IMR-90 (cell line): ENCODE measurements at regions not wholly inside any gene's neighbourhood (a gene's known extent, or its start where the extent isn't known, plus 50 kb on each side); places are given as distances from the start of the nearest gene placed in this dataset.

Experiments used
- ATAC-seq: fragments of 200-7000 bp; cut with Tn5 transposase; 2 replicates; pipeline ENCODE4 v1.9.1; 2020; ENCODE audit warnings: low read depth, mild to moderate bottlenecking, moderate library complexity
- BruUV-seq: library from RNA; stranded (reverse); fragments of 400-500 nt; replicated peaks from 2 replicates; lab custom pipeline; 2021; lab: Mats Ljungman, UMichigan
- CTCF ChIA-PET: fragments of 300-600 bp; formaldehyde crosslinking; extraction: SDS; loops from one replicate; lab custom pipeline; 2021; ENCODE audit warnings: antibody characterized with exemption; lab: Yijun Ruan, JAX
- POLR2A ChIA-PET: fragments of 300-600 bp; sonication (Branson Sonifier 250); formaldehyde crosslinking; loops from one replicate; lab custom pipeline; 2022; ENCODE audit warnings: antibody characterized with exemption; ENCODE audit not compliant: unreplicated experiment; lab: Charles Lee
- DNase-seq: peaks from one replicate; pipeline ENCODE4 v3.0.0; 2013
- H2AFZ ChIP-seq: replicated peaks from 2 replicates; pipeline ENCODE3; 2013; ENCODE audit warnings: low read length, mild to moderate bottlenecking; ENCODE audit not compliant: poor library complexity
- H2AK5ac ChIP-seq: 2 replicates; pipeline ENCODE4 v1.6.1; 2013; ENCODE audit warnings: low read depth, low read length, inconsistent platforms
- H2AK9ac ChIP-seq: replicated peaks from 2 replicates; pipeline ENCODE3; 2013; ENCODE audit warnings: mild to moderate bottlenecking, low read depth, low read length, moderate library complexity; ENCODE audit not compliant: poor library complexity
- H2BK120ac ChIP-seq: 2 replicates; pipeline ENCODE4 v1.6.1; 2013; ENCODE audit warnings: low read depth, low read length, inconsistent platforms
- H2BK15ac ChIP-seq: 3 replicates; pipeline ENCODE4 v1.6.1; 2013; ENCODE audit warnings: low read depth, low read length, inconsistent platforms
- H2BK20ac ChIP-seq: 2 replicates; pipeline ENCODE4 v1.6.1; 2013; ENCODE audit warnings: low read depth, mild to moderate bottlenecking, inconsistent platforms, low read length, moderate library complexity
- H2BK5ac ChIP-seq: 2 replicates; pipeline ENCODE4 v1.6.1; 2013; ENCODE audit warnings: mild to moderate bottlenecking, low read depth, low read length, inconsistent platforms; ENCODE audit not compliant: poor library complexity, severe bottlenecking
- H3K14ac ChIP-seq: replicated peaks from 2 replicates; pipeline ENCODE4 v1.6.1; 2013; ENCODE audit warnings: low read depth, low read length, inconsistent platforms
- H3K18ac ChIP-seq: 2 replicates; pipeline ENCODE4 v1.6.1; 2013; ENCODE audit warnings: low read depth, low read length, control low read depth
- H3K23ac ChIP-seq: 2 replicates; pipeline ENCODE4 v1.6.1; 2013; ENCODE audit warnings: low read depth, low read length, inconsistent platforms
- H3K27ac ChIP-seq: 2 replicates; pipeline ENCODE4 v1.5.1; 2013; ENCODE audit warnings: mild to moderate bottlenecking, control low read depth, low read length; ENCODE audit not compliant: insufficient read depth
- H3K27me3 ChIP-seq: 2 replicates; pipeline ENCODE4 v1.6.1; 2013; ENCODE audit warnings: low read length; ENCODE audit not compliant: control insufficient read depth, insufficient read depth
- H3K36me3 ChIP-seq: 2 replicates; pipeline ENCODE4 v1.6.1; 2013; ENCODE audit warnings: low read length, mixed read lengths; ENCODE audit not compliant: control insufficient read depth, insufficient read depth
- H3K4ac ChIP-seq: 2 replicates; pipeline ENCODE4 v1.6.1; 2013; ENCODE audit warnings: low read depth, low read length, inconsistent platforms
- H3K4me1 ChIP-seq: 2 replicates; pipeline ENCODE4 v1.6.1; 2013; ENCODE audit warnings: low read length, mixed read lengths; ENCODE audit not compliant: control insufficient read depth, insufficient read depth
- H3K4me2 ChIP-seq: 2 replicates; pipeline ENCODE4 v1.6.1; 2013; ENCODE audit warnings: low read depth, mild to moderate bottlenecking, control low read depth, low read length, moderate library complexity
- H3K4me3 ChIP-seq: 2 replicates; pipeline ENCODE4 v1.5.1; 2013; ENCODE audit warnings: low read depth, mild to moderate bottlenecking, control low read depth, low read length, moderate library complexity; ENCODE audit not compliant: insufficient read depth
- H3K56ac ChIP-seq: 2 replicates; pipeline ENCODE4 v1.6.1; 2013; ENCODE audit warnings: low read length, inconsistent platforms; ENCODE audit not compliant: insufficient read depth; ENCODE audit errors: extremely low read depth
- H3K79me1 ChIP-seq, 2 experiments: 2 replicates each; pipeline ENCODE4 v1.6.1; 2013; ENCODE audit warnings: low read length in 2 of 2, inconsistent platforms in 1 of 2, low read depth in 1 of 2
- H3K9ac ChIP-seq: 2 replicates; pipeline ENCODE4 v1.6.1; 2013; ENCODE audit warnings: low read depth, low read length, control low read depth
- H3K9me1 ChIP-seq: 2 replicates; pipeline ENCODE4 v1.6.1; 2013; ENCODE audit warnings: low read length, inconsistent platforms; ENCODE audit not compliant: insufficient read depth
- H3K9me3 ChIP-seq: 2 replicates; pipeline ENCODE4 v1.6.1; 2013; ENCODE audit warnings: low read length; ENCODE audit not compliant: control insufficient read depth, insufficient read depth
- H4K20me1 ChIP-seq: 2 replicates; pipeline ENCODE4 v1.6.1; 2013; ENCODE audit warnings: low read length, inconsistent platforms; ENCODE audit not compliant: insufficient read depth
- H4K5ac ChIP-seq: 2 replicates; pipeline ENCODE4 v1.6.1; 2013; ENCODE audit warnings: mild to moderate bottlenecking, low read depth, low read length, control low read depth
- H4K8ac ChIP-seq, 2 experiments: 2 replicates each; pipeline ENCODE4 v1.6.1; 2013; ENCODE audit warnings: low read depth in 2 of 2, low read length in 2 of 2, control low read depth in 1 of 2, inconsistent platforms in 1 of 2
- H4K91ac ChIP-seq: 2 replicates; pipeline ENCODE4 v1.6.1; 2013; ENCODE audit warnings: low read depth, low read length, inconsistent platforms; ENCODE audit not compliant: insufficient read depth
- BHLHE40 ChIP-seq: fragments of 150-350 bp; IDR thresholded peaks from 2 replicates; pipeline ENCODE4 v1.6.1; 2016; ENCODE audit warnings: mild to moderate bottlenecking, low read depth, low read length
- CHD1 ChIP-seq: IDR thresholded peaks from 2 replicates; pipeline ENCODE4 v1.6.1; 2012; ENCODE audit warnings: low read depth, low read length, improper control_type of control experiment
- ELK1 ChIP-seq: fragments of 150-350 bp; IDR thresholded peaks from 2 replicates; pipeline ENCODE4 v1.6.1; 2016; ENCODE audit warnings: low read depth, mild to moderate bottlenecking, low read length, moderate library complexity, borderline replicate concordance
- FOS ChIP-seq: fragments of 150-350 bp; IDR thresholded peaks from 2 replicates; pipeline ENCODE4 v1.6.1; 2016; ENCODE audit warnings: low read depth, low read length
- MAZ ChIP-seq: IDR thresholded peaks from 2 replicates; pipeline ENCODE4 v1.6.1; 2012; ENCODE audit warnings: low read depth, mild to moderate bottlenecking, low read length, improper control_type of control experiment, moderate library complexity, borderline replicate concordance
- MXI1 ChIP-seq: IDR thresholded peaks from 2 replicates; pipeline ENCODE4 v1.6.1; 2012; ENCODE audit warnings: low read depth, mild to moderate bottlenecking, low read length, moderate library complexity, borderline replicate concordance
- NFE2L2 ChIP-seq: fragments of 150-350 bp; IDR thresholded peaks from 2 replicates; pipeline ENCODE4 v1.6.1; 2016; ENCODE audit warnings: low read depth, mild to moderate bottlenecking, low read length
- RAD21 ChIP-seq: IDR thresholded peaks from 2 replicates; pipeline ENCODE4 v1.6.1; 2012; ENCODE audit warnings: low read length, improper control_type of control experiment
- RCOR1 ChIP-seq: IDR thresholded peaks from 2 replicates; pipeline ENCODE4 v1.6.1; 2012; ENCODE audit warnings: mild to moderate bottlenecking, low read length, improper control_type of control experiment; ENCODE audit not compliant: insufficient replicate concordance
- RFX5 ChIP-seq: IDR thresholded peaks from 2 replicates; pipeline ENCODE4 v1.8.0; 2012; ENCODE audit warnings: low read depth, mild to moderate bottlenecking, low read length, moderate library complexity
- SMC3 ChIP-seq: fragments of 150-350 bp; IDR thresholded peaks from 2 replicates; pipeline ENCODE4 v1.6.1; 2016; ENCODE audit warnings: low read depth, mild to moderate bottlenecking, antibody characterized with exemption, low read length, moderate library complexity
- WGBS, 2 experiments: methylation state at CpG; one replicate each; pipeline versions ENCODE4 v1.1.5 to v1.1.7; 2013; ENCODE audit warnings: missing lambda C conversion rate in 2 of 2; ENCODE audit not compliant: insufficient read length in 1 of 2; ENCODE audit errors: extremely low coverage in 2 of 2; 5-methylcytosine and 5-hydroxymethylcytosine counted together
- dilution Hi-C: fragments of 300-500 bp; cut with HindIII; formaldehyde crosslinking; loops from one replicate; pipeline ENCODE4 v1.14.3; 2018; ENCODE audit warnings: low sequenced_read_pairs; ENCODE audit not compliant: unreplicated experiment
- in situ Hi-C: fragments of 300-500 bp; cut with MboI; formaldehyde crosslinking; loops from 3 replicates; pipeline ENCODE4 v1.14.3; 2019; ENCODE audit warnings: low sequenced_read_pairs, inconsistent platforms, mixed read lengths
- intact Hi-C: fragments of 100-400 bp; cut with micrococcal nuclease; formaldehyde crosslinking; loops from 2 replicates; pipeline ENCODE4 v1.10.0; 2022
- TF ChIP-seq, protein P1 (sequence below): fragments of 150-350 bp; IDR thresholded peaks from 2 replicates; pipeline ENCODE4 v1.6.1; 2017; ENCODE audit warnings: mild to moderate bottlenecking, antibody characterized with exemption, low read length, low read depth
- TF ChIP-seq, protein P2 (sequence below): conservative IDR thresholded peaks from 2 replicates; pipeline ENCODE4 v1.5.1; 2012; ENCODE audit warnings: mild to moderate bottlenecking, low read depth, low read length, improper control_type of control experiment

- Histone ChIP-seq H3K4me2 (no peak overlapping the region), H3K79me1 (no peaks in the 10 kb centered on the region), H3K4me3 (no peak overlapping the region), H3K9me3 (no peaks in the 10 kb centered on the region), H2BK15ac (no peak overlapping the region), H3K14ac (no peak overlapping the region), H3K27me3 (no peaks in the 10 kb centered on the region), H2BK5ac (no peak overlapping the region), H2BK120ac (no peak overlapping the region), H2AFZ (no peak overlapping the region), H4K8ac (no peak overlapping the region), H3K23ac (no peak overlapping the region), H4K20me1 (no peaks in the 10 kb centered on the region), H2AK9ac (no peak overlapping the region), H2BK20ac (no peak overlapping the region), H3K9me1 (no peaks in the 10 kb centered on the region), H2AK5ac (no peak overlapping the region), H3K27ac (no peak overlapping the region), H3K18ac (no peak overlapping the region), H3K36me3 (no peaks in the 10 kb centered on the region), H4K5ac (no peak overlapping the region), H3K56ac (no peak overlapping the region), H4K91ac (no peak overlapping the region), H3K9ac (no peak overlapping the region), H3K4me1 (no peaks in the 10 kb centered on the region), H3K4ac (no peak overlapping the region)
- no TSS peak for BruUV-seq
- ChIA-PET CTCF (no interaction called here), POLR2A (no interaction called here)
- intact Hi-C loops (no loop called here), in situ Hi-C loops (no loop called here), dilution Hi-C loops (no loop called here)
- DNase-seq (no peak), ATAC-seq (no peak)
- no peak for TF ChIP-seq BHLHE40
- TF ChIP-seq MXI1, result no peak
- no peak for TF ChIP-seq SMC3
- no peak for TF ChIP-seq MAZ
- no peak for TF ChIP-seq ELK1
- no peak for TF ChIP-seq RCOR1
- no peak for TF ChIP-seq RAD21
- no peak for TF ChIP-seq RFX5
- no peak for TF ChIP-seq CHD1
- TF ChIP-seq, protein P1, sequence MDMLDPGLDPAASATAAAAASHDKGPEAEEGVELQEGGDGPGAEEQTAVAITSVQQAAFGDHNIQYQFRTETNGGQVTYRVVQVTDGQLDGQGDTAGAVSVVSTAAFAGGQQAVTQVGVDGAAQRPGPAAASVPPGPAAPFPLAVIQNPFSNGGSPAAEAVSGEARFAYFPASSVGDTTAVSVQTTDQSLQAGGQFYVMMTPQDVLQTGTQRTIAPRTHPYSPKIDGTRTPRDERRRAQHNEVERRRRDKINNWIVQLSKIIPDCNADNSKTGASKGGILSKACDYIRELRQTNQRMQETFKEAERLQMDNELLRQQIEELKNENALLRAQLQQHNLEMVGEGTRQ, result no peak
- TF ChIP-seq, protein P2, sequence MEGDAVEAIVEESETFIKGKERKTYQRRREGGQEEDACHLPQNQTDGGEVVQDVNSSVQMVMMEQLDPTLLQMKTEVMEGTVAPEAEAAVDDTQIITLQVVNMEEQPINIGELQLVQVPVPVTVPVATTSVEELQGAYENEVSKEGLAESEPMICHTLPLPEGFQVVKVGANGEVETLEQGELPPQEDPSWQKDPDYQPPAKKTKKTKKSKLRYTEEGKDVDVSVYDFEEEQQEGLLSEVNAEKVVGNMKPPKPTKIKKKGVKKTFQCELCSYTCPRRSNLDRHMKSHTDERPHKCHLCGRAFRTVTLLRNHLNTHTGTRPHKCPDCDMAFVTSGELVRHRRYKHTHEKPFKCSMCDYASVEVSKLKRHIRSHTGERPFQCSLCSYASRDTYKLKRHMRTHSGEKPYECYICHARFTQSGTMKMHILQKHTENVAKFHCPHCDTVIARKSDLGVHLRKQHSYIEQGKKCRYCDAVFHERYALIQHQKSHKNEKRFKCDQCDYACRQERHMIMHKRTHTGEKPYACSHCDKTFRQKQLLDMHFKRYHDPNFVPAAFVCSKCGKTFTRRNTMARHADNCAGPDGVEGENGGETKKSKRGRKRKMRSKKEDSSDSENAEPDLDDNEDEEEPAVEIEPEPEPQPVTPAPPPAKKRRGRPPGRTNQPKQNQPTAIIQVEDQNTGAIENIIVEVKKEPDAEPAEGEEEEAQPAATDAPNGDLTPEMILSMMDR, result no peak
- TF ChIP-seq FOS, result no peak
- TF ChIP-seq NFE2L2, result no peak
- no CpG with 5 or more reads among the region's 1 CpG for WGBS, 2 experiments
These were observed 621.6 kb downstream of the IQCM start for GRCh38 chr4:149194061-149194460.
